Neutrophil (primary cell): ENCODE measurements at regions not wholly inside any gene's neighbourhood (a gene's known extent, or its start where the extent isn't known, plus 50 kb on each side); places are given as distances from the start of the nearest gene placed in this dataset.

Experiments used
- H3K27ac ChIP-seq: fragments of 200-600 bp; sonication (generic); 2 replicates; pipeline ENCODE4 v1.5.1; 2016; ENCODE audit warnings: mild to moderate bottlenecking, moderate library complexity
- H3K27me3 ChIP-seq: fragments of 200-600 bp; sonication (generic); 2 replicates; pipeline ENCODE4 v1.6.0; 2016; ENCODE audit warnings: mild to moderate bottlenecking
- H3K36me3 ChIP-seq: fragments of 200-600 bp; sonication (generic); 2 replicates; pipeline ENCODE4 v1.5.1; 2017
- H3K4me1 ChIP-seq, 2 experiments: fragments of 200-600 bp in 1 of 2; sonication (generic) in 1 of 2; 1 replicate in 1 of 2; 2 replicates in 1 of 2; pipeline versions ENCODE4 v1.5.1 to v1.6.1; 2013 to 2016; ENCODE audit warnings: low read depth in 1 of 2, low read length in 1 of 2, mild to moderate bottlenecking in 1 of 2, moderate library complexity in 1 of 2; ENCODE audit not compliant: control insufficient read depth in 1 of 2, insufficient read depth in 1 of 2
- H3K4me3 ChIP-seq, 2 experiments: fragments of 200-600 bp in 1 of 2; sonication (generic) in 1 of 2; 1 replicate in 1 of 2; 2 replicates in 1 of 2; pipeline ENCODE4 v1.5.1; 2013 to 2016; ENCODE audit warnings: low read depth in 1 of 2, low read length in 1 of 2, mild to moderate bottlenecking in 1 of 2, moderate library complexity in 1 of 2
- H3K9me3 ChIP-seq: fragments of 200-600 bp; sonication (generic); 2 replicates; pipeline ENCODE4 v1.5.1; 2016
- TF ChIP-seq, protein P1 (sequence below): fragments of 200-600 bp; sonication (generic); IDR thresholded peaks from 2 replicates; pipeline ENCODE4 v1.5.1; 2016; ENCODE audit warnings: antibody characterized with exemption

GRCh38 chr3:194905696-194906095 is 220.0 kb downstream of the FAM43A start:
- H3K9me3 ChIP-seq = no peaks in the 10 kb centered on the region
- no peaks in the 10 kb centered on the region for H3K4me1 ChIP-seq
- H3K4me3 ChIP-seq = no peak overlapping the region
- TF ChIP-seq, protein P1, sequence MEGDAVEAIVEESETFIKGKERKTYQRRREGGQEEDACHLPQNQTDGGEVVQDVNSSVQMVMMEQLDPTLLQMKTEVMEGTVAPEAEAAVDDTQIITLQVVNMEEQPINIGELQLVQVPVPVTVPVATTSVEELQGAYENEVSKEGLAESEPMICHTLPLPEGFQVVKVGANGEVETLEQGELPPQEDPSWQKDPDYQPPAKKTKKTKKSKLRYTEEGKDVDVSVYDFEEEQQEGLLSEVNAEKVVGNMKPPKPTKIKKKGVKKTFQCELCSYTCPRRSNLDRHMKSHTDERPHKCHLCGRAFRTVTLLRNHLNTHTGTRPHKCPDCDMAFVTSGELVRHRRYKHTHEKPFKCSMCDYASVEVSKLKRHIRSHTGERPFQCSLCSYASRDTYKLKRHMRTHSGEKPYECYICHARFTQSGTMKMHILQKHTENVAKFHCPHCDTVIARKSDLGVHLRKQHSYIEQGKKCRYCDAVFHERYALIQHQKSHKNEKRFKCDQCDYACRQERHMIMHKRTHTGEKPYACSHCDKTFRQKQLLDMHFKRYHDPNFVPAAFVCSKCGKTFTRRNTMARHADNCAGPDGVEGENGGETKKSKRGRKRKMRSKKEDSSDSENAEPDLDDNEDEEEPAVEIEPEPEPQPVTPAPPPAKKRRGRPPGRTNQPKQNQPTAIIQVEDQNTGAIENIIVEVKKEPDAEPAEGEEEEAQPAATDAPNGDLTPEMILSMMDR = no peak
- no peaks in the 10 kb centered on the region for H3K36me3 ChIP-seq
- no peak overlapping the region for H3K27ac ChIP-seq
- H3K27me3 ChIP-seq = no peaks in the 10 kb centered on the region

- H3K9me3 ChIP-seq = no peaks in the 10 kb centered on the region
- no peaks in the 10 kb centered on the region for H3K36me3 ChIP-seq
- no peaks in the 10 kb centered on the region for H3K4me1 ChIP-seq
- H3K27me3 ChIP-seq = no peaks in the 10 kb centered on the region
- H3K27ac ChIP-seq = no peak overlapping the region
- TF ChIP-seq, protein P1 = no peak
- no peak overlapping the region for H3K4me3 ChIP-seq
These were observed 220.5 kb downstream of the FAM43A start for GRCh38 chr3:194906229-194906629.

GRCh38 chr3:194906970-194907629 is 221.4 kb downstream of the FAM43A start:
- H3K36me3 ChIP-seq = no peaks in the 10 kb centered on the region
- no peaks in the 10 kb centered on the region for H3K27me3 ChIP-seq
- H3K4me1 ChIP-seq = no peaks in the 10 kb centered on the region
- H3K4me3 ChIP-seq = no peak overlapping the region
- TF ChIP-seq, protein P1 = no peak
- no peak overlapping the region for H3K27ac ChIP-seq
- no peaks in the 10 kb centered on the region for H3K9me3 ChIP-seq

- no peaks in the 10 kb centered on the region for H3K9me3 ChIP-seq
- no peaks in the 10 kb centered on the region for H3K27me3 ChIP-seq
- H3K36me3 ChIP-seq = no peaks in the 10 kb centered on the region
- no peak overlapping the region for H3K4me3 ChIP-seq
- no peak overlapping the region for H3K27ac ChIP-seq
- no peaks in the 10 kb centered on the region for H3K4me1 ChIP-seq
- TF ChIP-seq, protein P1 = no peak
These were observed 222.1 kb downstream of the FAM43A start for GRCh38 chr3:194907811-194908210.

DNA sequence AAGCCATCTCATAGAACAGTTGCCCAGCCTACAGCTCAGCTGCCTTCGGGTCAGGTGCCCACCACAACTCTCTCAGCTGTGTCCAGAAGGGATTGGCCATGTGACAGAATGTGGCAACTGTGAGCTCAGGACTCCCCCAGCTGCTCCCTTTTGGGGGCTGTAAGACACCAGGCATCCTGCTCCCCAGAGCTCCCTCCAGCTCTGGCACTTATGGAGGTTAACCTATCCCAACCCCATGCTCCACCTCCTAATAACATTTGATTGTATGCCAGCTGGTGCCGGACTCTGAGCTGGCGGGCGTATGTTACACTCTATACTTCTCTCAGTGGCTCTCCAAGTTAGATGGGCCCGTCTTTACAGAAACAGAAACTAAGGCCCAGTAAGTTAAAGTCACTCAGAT is 222.8 kb downstream of the FAM43A start:
- TF ChIP-seq, protein P1 = no peak
- no peaks in the 10 kb centered on the region for H3K4me1 ChIP-seq
- H3K27me3 ChIP-seq = no peaks in the 10 kb centered on the region
- H3K9me3 ChIP-seq = no peaks in the 10 kb centered on the region
- no peak overlapping the region for H3K27ac ChIP-seq
- no peaks in the 10 kb centered on the region for H3K36me3 ChIP-seq
- no peak overlapping the region for H3K4me3 ChIP-seq
